Uterus (tissue), 3 donors: ENCODE measurements at regions not wholly inside any gene's neighbourhood (a gene's known extent, or its start where the extent isn't known, plus 50 kb on each side); places are given as distances from the start of the nearest gene placed in this dataset.
"Not testable (repeated sequence)": the region's sequence is repeated elsewhere in the genome, so short reads cannot be mapped to it uniquely, and the experiment has no call there.

Experiments
- DNase-seq, 2 donors: peaks; one replicate each; pipeline ENCODE4 v3.0.0-alpha.2; 2019 to 2020
- H3K27ac ChIP-seq, 2 donors: fragments of 200-600 bp; sonication (generic); 1 replicate in 1 of 2; 2 replicates in 1 of 2; pipeline ENCODE4 v1.5.1; 2016 to 2018
- H3K27me3 ChIP-seq, 2 donors: fragments of 200-600 bp; sonication (generic); one replicate each; pipeline ENCODE4 v1.5.1; 2018 to 2019; ENCODE audit warnings: control low read depth in 1 of 2
- H3K36me3 ChIP-seq, 2 donors: fragments of 200-600 bp; sonication (generic); one replicate each; pipeline ENCODE4 v1.5.1; 2019; ENCODE audit warnings: control low read depth in 1 of 2
- H3K4me1 ChIP-seq, 2 donors: fragments of 200-600 bp; sonication (generic); one replicate each; pipeline ENCODE4 v1.5.1; 2018 to 2019; ENCODE audit warnings: control low read depth in 1 of 2
- H3K4me3 ChIP-seq, 2 donors: fragments of 200-600 bp; sonication (generic); 1 replicate in 1 of 2; 2 replicates in 1 of 2; pipeline ENCODE4 v1.5.1; 2018 to 2019; ENCODE audit warnings: mild to moderate bottlenecking in 1 of 2
- H3K9me3 ChIP-seq, 2 donors: fragments of 200-600 bp; sonication (generic); one replicate each; pipeline ENCODE4 v1.5.1; 2019; ENCODE audit warnings: control low read depth in 1 of 2
- POLR2A ChIP-seq, 2 donors: fragments of 450-650 bp; IDR thresholded peaks; one replicate each; pipeline ENCODE4 v1.6.1; 2016; ENCODE audit warnings: antibody characterized with exemption in 2 of 2, mild to moderate bottlenecking in 1 of 2, moderate library complexity in 1 of 2
- intact Hi-C: fragments of 100-400 bp; cut with DNase I; formaldehyde crosslinking; loops from one replicate; pipeline ENCODE4 v1.15.1; 2023; ENCODE audit warnings: low total_unique reads
- TF ChIP-seq, protein P1 (sequence below), 4 experiments: fragments of 200-600 bp in 2 of 4; fragments of 450-650 bp in 2 of 4; sonication (generic) in 2 of 4; IDR thresholded peaks; one replicate each; pipeline ENCODE4 v1.5.1; 2016 to 2019; ENCODE audit warnings: antibody characterized with exemption in 4 of 4, mild to moderate bottlenecking in 2 of 4, moderate library complexity in 1 of 4
- donor health status: DM: yes; HTN: yes; CAD: no.

DNA sequence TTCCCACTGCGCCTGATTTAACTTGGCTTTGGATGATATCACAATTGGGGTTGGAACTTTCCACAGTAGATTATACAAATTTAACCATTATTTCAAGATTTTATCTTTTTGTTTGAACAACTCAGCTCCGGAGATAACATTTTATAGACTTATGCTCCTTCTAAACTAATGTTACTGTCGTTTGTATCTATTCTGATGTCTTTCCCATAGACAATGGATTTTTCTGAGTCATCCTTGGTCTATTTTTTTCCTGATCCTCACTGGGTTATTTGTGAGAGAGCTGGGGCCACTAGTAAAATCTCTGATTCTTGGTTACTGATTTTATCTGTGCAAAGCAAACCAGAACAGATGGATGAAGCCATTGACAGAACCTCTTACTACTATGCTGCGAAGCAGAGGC lies 175.1 kb downstream of the SLC38A4 start:
- no peaks in the 10 kb centered on the region for H3K4me1 ChIP-seq
- H3K27me3 ChIP-seq: no peaks in the 10 kb centered on the region
- H3K36me3 ChIP-seq: no peaks in the 10 kb centered on the region
- no peak overlapping the region for H3K4me3 ChIP-seq
- H3K9me3 ChIP-seq: no peaks in the 10 kb centered on the region
- no peak for DNase-seq
- H3K27ac ChIP-seq: no peak overlapping the region
- TF ChIP-seq, protein P1, sequence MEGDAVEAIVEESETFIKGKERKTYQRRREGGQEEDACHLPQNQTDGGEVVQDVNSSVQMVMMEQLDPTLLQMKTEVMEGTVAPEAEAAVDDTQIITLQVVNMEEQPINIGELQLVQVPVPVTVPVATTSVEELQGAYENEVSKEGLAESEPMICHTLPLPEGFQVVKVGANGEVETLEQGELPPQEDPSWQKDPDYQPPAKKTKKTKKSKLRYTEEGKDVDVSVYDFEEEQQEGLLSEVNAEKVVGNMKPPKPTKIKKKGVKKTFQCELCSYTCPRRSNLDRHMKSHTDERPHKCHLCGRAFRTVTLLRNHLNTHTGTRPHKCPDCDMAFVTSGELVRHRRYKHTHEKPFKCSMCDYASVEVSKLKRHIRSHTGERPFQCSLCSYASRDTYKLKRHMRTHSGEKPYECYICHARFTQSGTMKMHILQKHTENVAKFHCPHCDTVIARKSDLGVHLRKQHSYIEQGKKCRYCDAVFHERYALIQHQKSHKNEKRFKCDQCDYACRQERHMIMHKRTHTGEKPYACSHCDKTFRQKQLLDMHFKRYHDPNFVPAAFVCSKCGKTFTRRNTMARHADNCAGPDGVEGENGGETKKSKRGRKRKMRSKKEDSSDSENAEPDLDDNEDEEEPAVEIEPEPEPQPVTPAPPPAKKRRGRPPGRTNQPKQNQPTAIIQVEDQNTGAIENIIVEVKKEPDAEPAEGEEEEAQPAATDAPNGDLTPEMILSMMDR (IDR thresholded peaks at IDR 0.05): no peak
- intact Hi-C loops: no loop called here

DNA sequence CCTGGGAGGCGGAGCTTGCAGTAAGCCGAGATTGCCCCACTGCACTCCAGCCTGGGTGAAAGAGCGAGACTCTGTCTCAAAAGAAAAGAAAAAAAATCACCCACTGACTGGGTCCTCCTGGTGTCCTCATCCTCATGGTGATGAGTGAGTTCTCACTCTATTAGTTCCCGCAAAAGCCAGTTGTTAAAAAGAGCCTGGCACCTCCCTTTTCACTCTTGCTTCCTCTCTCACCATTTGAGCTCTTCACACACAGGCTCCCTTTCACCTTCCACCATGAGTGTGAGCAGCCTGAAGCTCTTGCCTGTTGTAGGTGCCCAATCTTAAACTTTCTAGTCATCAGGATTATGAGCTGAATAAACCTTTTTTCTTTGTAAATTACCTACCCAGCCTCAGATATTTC lies 176.4 kb downstream of the SLC38A4 start:
- Histone ChIP-seq H3K9me3 (no peaks in the 10 kb centered on the region), H3K27ac (no peak overlapping the region), H3K36me3 (no peaks in the 10 kb centered on the region), H3K27me3 (no peaks in the 10 kb centered on the region), H3K4me3 (no peak overlapping the region), H3K4me1 (no peaks in the 10 kb centered on the region)
- intact Hi-C loops: no loop called here
- no peak for DNase-seq
- TF ChIP-seq, protein P1 (IDR thresholded peaks at IDR 0.05): no peak
- TF ChIP-seq POLR2A (IDR thresholded peaks at IDR 0.05): no peak

DNA sequence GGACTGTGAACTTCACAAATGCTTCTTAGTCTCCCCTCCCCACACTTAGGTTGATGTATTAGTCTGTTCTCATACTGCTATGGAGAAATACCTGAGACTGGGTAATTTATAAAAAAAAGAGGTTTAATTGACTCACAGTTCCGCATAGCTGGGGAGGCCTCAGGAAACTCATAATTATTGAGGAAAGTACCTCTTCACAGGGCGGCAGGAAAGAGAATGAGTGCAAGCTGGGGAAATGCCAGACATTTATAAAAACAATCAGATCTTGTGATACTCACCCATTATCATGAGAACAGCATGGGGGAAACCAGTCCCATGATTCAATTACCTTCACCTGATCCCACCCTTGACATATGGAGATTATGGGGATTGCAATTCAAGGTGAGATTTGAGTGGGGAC lies 178.8 kb downstream of the SLC38A4 start:
- Histone ChIP-seq H3K27me3 (no peaks in the 10 kb centered on the region), H3K4me3 (no peak overlapping the region), H3K27ac (no peak overlapping the region), H3K4me1 (no peaks in the 10 kb centered on the region), H3K9me3 (no peaks in the 10 kb centered on the region), H3K36me3 (no peaks in the 10 kb centered on the region)
- DNase-seq: no peak
- TF ChIP-seq, protein P1 (IDR thresholded peaks at IDR 0.05): no peak
- TF ChIP-seq POLR2A (IDR thresholded peaks at IDR 0.05): no peak
- intact Hi-C loops: no loop called here

DNA sequence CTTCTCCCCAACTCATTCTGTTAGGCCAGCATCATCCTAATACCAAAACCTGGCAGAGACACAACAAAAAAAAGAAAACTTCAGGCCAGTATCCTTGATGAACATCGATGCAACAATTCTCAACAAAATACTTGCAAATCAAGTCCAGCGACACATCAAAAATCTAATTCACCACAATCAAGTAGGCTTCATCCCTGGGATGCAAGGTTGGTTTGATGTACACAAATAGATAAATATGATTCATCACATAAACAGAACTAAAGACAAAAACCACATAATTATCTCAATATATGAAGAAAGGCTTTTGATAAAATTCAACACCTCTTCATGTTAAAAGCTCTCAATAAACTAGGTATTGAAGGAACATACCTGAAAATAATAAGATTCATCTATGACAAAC lies 184.1 kb downstream of the SLC38A4 start:
- H3K27ac ChIP-seq, H3K27me3 ChIP-seq, intact Hi-C loops, H3K4me1 ChIP-seq, H3K9me3 ChIP-seq, DNase-seq, H3K4me3 ChIP-seq, H3K36me3 ChIP-seq: not testable (repeated sequence)

DNA sequence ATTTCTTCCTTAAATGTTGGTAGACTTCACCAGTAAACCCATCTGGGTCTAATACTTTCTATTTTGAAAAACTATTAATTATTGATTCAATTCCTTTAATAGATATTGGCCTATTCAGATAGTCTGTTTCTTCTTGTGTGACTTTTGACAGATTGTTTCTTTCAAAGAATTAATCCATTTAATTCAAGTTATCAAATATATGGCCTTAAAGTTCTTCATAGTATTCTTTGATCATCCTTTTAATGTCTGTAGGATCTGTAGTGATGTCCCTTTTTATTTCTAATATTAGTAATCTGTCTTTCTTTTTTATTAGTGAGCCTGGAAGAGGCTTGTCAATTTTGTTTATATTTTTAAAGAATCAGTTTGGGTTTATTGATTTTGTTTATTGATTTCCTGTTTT lies 190.0 kb downstream of the SLC38A4 start:
- Histone ChIP-seq H3K9me3 (peaks cover 0 to 4% of the 10 kb centered on the region in 2 donors), H3K4me3 (no peak overlapping the region), H3K27me3 (no peaks in the 10 kb centered on the region), H3K36me3 (no peaks in the 10 kb centered on the region), H3K4me1 (no peaks in the 10 kb centered on the region), H3K27ac (no peak overlapping the region)
- intact Hi-C loops: no loop called here
- no peak for DNase-seq
- TF ChIP-seq, protein P1 (IDR thresholded peaks at IDR 0.05): no peak
- TF ChIP-seq POLR2A (IDR thresholded peaks at IDR 0.05): no peak
